Fibroblast of lung (primary cell): ENCODE measurements at regions not wholly inside any gene's neighbourhood (a gene's known extent, or its start where the extent isn't known, plus 50 kb on each side); places are given as distances from the start of the nearest gene placed in this dataset.

Source experiments
- DNase-seq, 2 donors: peaks; one replicate each; pipeline versions ENCODE4 v3.0.0 to v3.0.0-alpha.2; 2010; ENCODE audit warnings: low read depth in 2 of 2
- H2AFZ ChIP-seq: 2 replicates; pipeline ENCODE4 v1.5.1; 2012; ENCODE audit warnings: low read length, control low read depth, inconsistent platforms
- H3K27ac ChIP-seq: 2 replicates; pipeline ENCODE4 v1.5.1; 2011; ENCODE audit warnings: low read length, control low read depth; ENCODE audit not compliant: insufficient read depth
- H3K27me3 ChIP-seq: 2 replicates; pipeline ENCODE4 v1.5.1; 2011; ENCODE audit warnings: mild to moderate bottlenecking, low read length; ENCODE audit not compliant: control insufficient read depth, insufficient read depth
- H3K36me3 ChIP-seq: 2 replicates; pipeline ENCODE4 v1.5.1; 2011; ENCODE audit warnings: low read length; ENCODE audit not compliant: control insufficient read depth, insufficient read depth
- H3K4me1 ChIP-seq: 2 replicates; pipeline ENCODE4 v1.5.1; 2011; ENCODE audit warnings: low read length; ENCODE audit not compliant: control insufficient read depth, insufficient read depth; ENCODE audit errors: extremely low read depth
- H3K4me2 ChIP-seq: 2 replicates; pipeline ENCODE4 v1.5.1; 2011; ENCODE audit warnings: low read length, control low read depth; ENCODE audit not compliant: insufficient read depth; ENCODE audit errors: extremely low read depth
- H3K4me3 ChIP-seq, 4 experiments: fragments of 200-600 bp in 1 of 4; sonication (generic) in 1 of 4; replicated peaks in 1 of 4; 2 replicates each; pipeline ENCODE4 v1.5.1; 2011 to 2016; ENCODE audit warnings: low read length in 4 of 4, low read depth in 3 of 4, mild to moderate bottlenecking in 3 of 4, control low read depth in 2 of 4, inconsistent platforms in 1 of 4, mixed read lengths in 1 of 4; ENCODE audit not compliant: insufficient read depth in 1 of 4; ENCODE audit errors: control extremely low read depth in 1 of 4
- H3K79me2 ChIP-seq: 2 replicates; pipeline ENCODE4 v1.5.1; 2012; ENCODE audit warnings: mild to moderate bottlenecking, low read length, inconsistent platforms; ENCODE audit not compliant: control insufficient read depth, insufficient read depth
- H3K9ac ChIP-seq: 2 replicates; pipeline ENCODE4 v1.5.1; 2011; ENCODE audit warnings: mild to moderate bottlenecking, low read length, control low read depth; ENCODE audit not compliant: insufficient read depth
- H3K9me3 ChIP-seq: 2 replicates; pipeline ENCODE4 v1.5.1; 2012; ENCODE audit warnings: low read depth, low read length; ENCODE audit not compliant: control insufficient read depth, insufficient read depth
- H4K20me1 ChIP-seq: 2 replicates; pipeline ENCODE4 v1.5.1; 2011; ENCODE audit warnings: low read length; ENCODE audit not compliant: control insufficient read depth, insufficient read depth; ENCODE audit errors: extremely low read depth
- EZH2 ChIP-seq: IDR thresholded peaks from 2 replicates; pipeline ENCODE4 v1.5.1; 2012; ENCODE audit warnings: low read length, control low read depth, mild to moderate bottlenecking; ENCODE audit errors: missing control alignments
- TF ChIP-seq, protein P1 (sequence below), 2 donors: IDR thresholded peaks in 1 of 2; conservative IDR thresholded peaks in 1 of 2; 1 replicate in 1 of 2; 2 replicates in 1 of 2; pipeline ENCODE4 v1.5.1; 2011 to 2012; ENCODE audit warnings: low read length in 2 of 2, control low read depth in 1 of 2, inconsistent platforms in 1 of 2, low read depth in 1 of 2, mild to moderate bottlenecking in 1 of 2

DNA sequence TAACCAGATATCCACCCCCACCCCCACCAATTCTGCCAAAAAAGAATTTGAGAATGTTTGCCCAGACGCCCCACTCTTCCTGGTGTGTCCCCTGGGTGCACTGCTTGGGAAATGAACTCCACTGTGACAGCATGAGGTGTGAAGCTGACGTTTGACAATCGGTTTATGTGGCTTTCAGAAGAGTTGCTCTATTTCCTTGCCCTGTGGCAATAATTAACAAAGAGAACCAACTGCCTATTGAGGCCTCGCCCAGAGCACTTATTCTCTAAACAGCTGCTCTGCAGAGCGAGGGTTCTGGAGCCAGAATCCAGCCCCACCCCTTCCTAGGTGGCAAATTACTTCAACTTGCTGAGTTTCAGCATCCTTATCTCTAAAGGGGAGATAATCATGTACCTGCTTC, 115.8 kb upstream of the SIX3 start:
- no peak for DNase-seq
- TF ChIP-seq, protein P1, sequence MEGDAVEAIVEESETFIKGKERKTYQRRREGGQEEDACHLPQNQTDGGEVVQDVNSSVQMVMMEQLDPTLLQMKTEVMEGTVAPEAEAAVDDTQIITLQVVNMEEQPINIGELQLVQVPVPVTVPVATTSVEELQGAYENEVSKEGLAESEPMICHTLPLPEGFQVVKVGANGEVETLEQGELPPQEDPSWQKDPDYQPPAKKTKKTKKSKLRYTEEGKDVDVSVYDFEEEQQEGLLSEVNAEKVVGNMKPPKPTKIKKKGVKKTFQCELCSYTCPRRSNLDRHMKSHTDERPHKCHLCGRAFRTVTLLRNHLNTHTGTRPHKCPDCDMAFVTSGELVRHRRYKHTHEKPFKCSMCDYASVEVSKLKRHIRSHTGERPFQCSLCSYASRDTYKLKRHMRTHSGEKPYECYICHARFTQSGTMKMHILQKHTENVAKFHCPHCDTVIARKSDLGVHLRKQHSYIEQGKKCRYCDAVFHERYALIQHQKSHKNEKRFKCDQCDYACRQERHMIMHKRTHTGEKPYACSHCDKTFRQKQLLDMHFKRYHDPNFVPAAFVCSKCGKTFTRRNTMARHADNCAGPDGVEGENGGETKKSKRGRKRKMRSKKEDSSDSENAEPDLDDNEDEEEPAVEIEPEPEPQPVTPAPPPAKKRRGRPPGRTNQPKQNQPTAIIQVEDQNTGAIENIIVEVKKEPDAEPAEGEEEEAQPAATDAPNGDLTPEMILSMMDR (conservative IDR thresholded peaks at IDR 0.05 in 1 of 2, IDR thresholded peaks at IDR 0.05 in 1 of 2; ENCODE audit: low read depth in 1 of 2, low read length in 2 of 2), result no peak
- TF ChIP-seq EZH2, result no peak
- Histone ChIP-seq H3K9ac (no peak overlapping the region), H3K4me2 (no peak overlapping the region), H4K20me1 (no peaks in the 10 kb centered on the region), H3K4me1 (no peaks in the 10 kb centered on the region), H3K79me2 (no peaks in the 10 kb centered on the region), H3K27me3 (peaks cover 4% of the 10 kb centered on the region), H3K4me3 (no peak overlapping the region), H3K9me3 (no peaks in the 10 kb centered on the region), H3K27ac (no peak overlapping the region), H3K36me3 (no peaks in the 10 kb centered on the region), H2AFZ (no peak overlapping the region)

DNA sequence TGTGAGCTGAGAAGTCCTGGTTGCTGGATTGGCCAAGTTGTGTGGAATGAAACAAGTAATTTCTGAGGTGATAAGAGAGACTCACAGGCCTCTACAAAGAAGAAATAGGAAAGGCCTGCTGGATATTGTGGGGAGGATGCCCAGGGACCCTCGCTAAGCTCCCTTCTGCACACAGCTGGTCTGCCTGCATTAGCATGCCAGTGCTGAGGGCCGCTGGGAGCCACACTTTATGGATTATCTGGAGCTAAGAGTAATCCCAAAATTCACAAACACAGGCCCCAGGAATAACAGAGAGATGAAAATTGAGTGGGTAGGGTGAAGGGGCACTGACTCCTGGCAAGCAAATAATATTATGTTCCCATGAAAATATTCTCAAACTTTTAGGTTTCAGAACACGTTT, 114.9 kb upstream of the SIX3 start:
- Histone ChIP-seq H3K4me2 (no peak overlapping the region), H4K20me1 (no peaks in the 10 kb centered on the region), H3K79me2 (no peaks in the 10 kb centered on the region), H3K9me3 (no peaks in the 10 kb centered on the region), H3K27me3 (peaks cover 4% of the 10 kb centered on the region), H3K36me3 (no peaks in the 10 kb centered on the region), H3K9ac (no peak overlapping the region), H3K27ac (no peak overlapping the region), H2AFZ (no peak overlapping the region), H3K4me3 (no peak overlapping the region), H3K4me1 (no peaks in the 10 kb centered on the region)
- TF ChIP-seq, protein P1 (conservative IDR thresholded peaks at IDR 0.05 in 1 of 2, IDR thresholded peaks at IDR 0.05 in 1 of 2; ENCODE audit: low read depth in 1 of 2, low read length in 2 of 2), result no peak
- no peak for TF ChIP-seq EZH2
- DNase-seq, result no peak

DNA sequence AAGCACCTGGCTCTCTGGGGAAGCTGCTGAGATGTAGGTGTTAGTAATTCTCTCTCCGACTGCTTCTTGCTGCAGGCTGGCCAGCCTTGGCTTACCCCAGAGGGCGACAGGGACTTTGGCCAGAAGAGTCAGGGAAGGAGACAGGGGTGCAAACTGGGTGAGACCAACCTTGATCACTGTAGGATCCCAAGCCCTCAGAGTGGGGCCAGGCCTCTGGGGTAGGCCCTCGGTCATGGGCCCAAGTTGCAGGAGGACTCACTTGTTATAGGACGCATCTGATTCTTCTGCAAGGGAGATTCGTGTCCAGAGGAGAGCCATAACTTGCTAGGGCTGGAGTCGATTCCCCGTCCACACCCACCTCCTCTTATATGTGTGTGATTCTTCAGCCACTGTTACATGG, 111.7 kb upstream of the SIX3 start:
- H3K27me3 ChIP-seq, result no peaks in the 10 kb centered on the region
- no peak overlapping the region for H3K27ac ChIP-seq
- H3K79me2 ChIP-seq, result no peaks in the 10 kb centered on the region
- H3K9me3 ChIP-seq, result no peaks in the 10 kb centered on the region
- H3K4me3 ChIP-seq, result no peak overlapping the region
- no peaks in the 10 kb centered on the region for H3K36me3 ChIP-seq
- DNase-seq, result no peak
- H2AFZ ChIP-seq, result no peak overlapping the region
- H3K4me2 ChIP-seq, result no peak overlapping the region
- no peak overlapping the region for H3K9ac ChIP-seq
- TF ChIP-seq, protein P1 (conservative IDR thresholded peaks at IDR 0.05 in 1 of 2, IDR thresholded peaks at IDR 0.05 in 1 of 2; ENCODE audit: low read depth in 1 of 2, low read length in 2 of 2), result no peak
- no peak for TF ChIP-seq EZH2
- H4K20me1 ChIP-seq, result no peaks in the 10 kb centered on the region
- H3K4me1 ChIP-seq, result no peaks in the 10 kb centered on the region
